Ectodermal cell (in vitro differentiated cells): ENCODE measurements at regions not wholly inside any gene's neighbourhood (a gene's known extent, or its start where the extent isn't known, plus 50 kb on each side); places are given as distances from the start of the nearest gene placed in this dataset.

Experiments
- H3K27ac ChIP-seq: 2 replicates; pipeline ENCODE4 v1.7.0; 2013; ENCODE audit warnings: mild to moderate bottlenecking, low read depth, low read length; ENCODE audit not compliant: insufficient read depth, poor library complexity, severe bottlenecking
- H3K27me3 ChIP-seq: 2 replicates; pipeline ENCODE4 v1.7.0; 2013; ENCODE audit warnings: mild to moderate bottlenecking, low read length; ENCODE audit not compliant: insufficient read depth, control insufficient read depth, poor library complexity, severe bottlenecking
- H3K36me3 ChIP-seq: one replicate; pipeline ENCODE4 v1.7.0; 2013; ENCODE audit warnings: low read length; ENCODE audit not compliant: control insufficient read depth, insufficient read depth
- H3K4me1 ChIP-seq: one replicate; pipeline ENCODE4 v1.7.0; 2013; ENCODE audit warnings: low read length; ENCODE audit not compliant: control insufficient read depth, insufficient read depth
- H3K4me3 ChIP-seq: 2 replicates; pipeline ENCODE4 v1.7.0; 2013; ENCODE audit warnings: low read depth, low read length, control low read depth; ENCODE audit not compliant: insufficient read depth
- H3K9me3 ChIP-seq: 2 replicates; pipeline ENCODE4 v1.7.0; 2013; ENCODE audit warnings: mild to moderate bottlenecking, low read length, moderate library complexity; ENCODE audit not compliant: control insufficient read depth
- WGBS, 2 experiments: methylation state at CpG; one replicate each; pipeline ENCODE4 v1.1.7; 2013; ENCODE audit warnings: missing lambda C conversion rate in 2 of 2; 5-methylcytosine and 5-hydroxymethylcytosine counted together

DNA sequence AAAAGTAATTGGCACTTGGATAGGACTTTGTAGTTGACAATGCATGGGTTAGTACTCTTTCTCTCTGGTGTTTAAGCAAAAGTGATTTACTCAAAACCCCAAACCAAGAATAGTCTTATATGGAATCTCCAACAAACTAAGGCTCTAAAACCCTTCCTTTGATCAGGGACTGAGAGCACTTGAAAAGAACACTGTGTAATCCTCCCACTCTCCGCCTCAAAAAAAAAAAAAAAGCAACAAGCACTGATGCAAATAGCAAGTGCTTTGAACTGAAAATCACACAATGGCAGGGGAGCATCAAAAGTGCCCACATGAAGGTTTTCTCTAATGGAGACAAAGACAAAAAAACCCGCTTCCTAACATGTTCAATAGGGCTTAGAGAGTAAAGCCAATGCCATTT lies 467.9 kb upstream of the AUTS2 start:
- no peaks in the 10 kb centered on the region for H3K36me3 ChIP-seq
- H3K4me3 ChIP-seq = no peak overlapping the region
- no peak overlapping the region for H3K27ac ChIP-seq
- WGBS, 2 experiments = 39 to 74% methylated on average over 2 of the region's 2 CpGs
- H3K27me3 ChIP-seq = peaks cover 8% of the 10 kb centered on the region
- no peaks in the 10 kb centered on the region for H3K9me3 ChIP-seq
- peaks cover 9% of the 10 kb centered on the region for H3K4me1 ChIP-seq

GRCh38 chr7:69134316-69134715 lies 464.0 kb upstream of the AUTS2 start:
- no peaks in the 10 kb centered on the region for H3K36me3 ChIP-seq
- 82 to 90% methylated on average over 2 of the region's 2 CpGs for whole genome bisulfite sequencing, 2 experiments
- no peak overlapping the region for H3K4me3 ChIP-seq
- H3K9me3 ChIP-seq = no peaks in the 10 kb centered on the region
- H3K4me1 ChIP-seq = peaks cover 9% of the 10 kb centered on the region
- H3K27ac ChIP-seq = no peak overlapping the region
- no peaks in the 10 kb centered on the region for H3K27me3 ChIP-seq

GRCh38 chr7:69147631-69148030 lies 450.6 kb upstream of the AUTS2 start:
- 97 to 98% methylated on average over 2 of the region's 2 CpGs for whole genome bisulfite sequencing, 2 experiments
- H3K4me3 ChIP-seq = no peak overlapping the region
- no peaks in the 10 kb centered on the region for H3K4me1 ChIP-seq
- no peak overlapping the region for H3K27ac ChIP-seq
- no peaks in the 10 kb centered on the region for H3K9me3 ChIP-seq
- no peaks in the 10 kb centered on the region for H3K27me3 ChIP-seq
- no peaks in the 10 kb centered on the region for H3K36me3 ChIP-seq

- Histone ChIP-seq H3K9me3 (no peaks in the 10 kb centered on the region), H3K27me3 (no peaks in the 10 kb centered on the region), H3K27ac (no peak overlapping the region), H3K4me1 (no peaks in the 10 kb centered on the region), H3K36me3 (no peaks in the 10 kb centered on the region), H3K4me3 (no peak overlapping the region)
- 93 to 94% methylated on average over 12 of the region's 12 CpGs for WGBS, 2 experiments
These were observed 448.2 kb upstream of the AUTS2 start for GRCh38 chr7:69149804-69150782.

- no peak overlapping the region for H3K27ac ChIP-seq
- H3K27me3 ChIP-seq = no peaks in the 10 kb centered on the region
- no peaks in the 10 kb centered on the region for H3K9me3 ChIP-seq
- no peak overlapping the region for H3K4me3 ChIP-seq
- H3K4me1 ChIP-seq = no peaks in the 10 kb centered on the region
- WGBS, 2 experiments = 100% methylated on average over 1 of the region's 1 CpG; no CpG with 5 or more reads in 1 of the 2 experiments
- H3K36me3 ChIP-seq = no peaks in the 10 kb centered on the region
These were observed 435.9 kb upstream of the AUTS2 start for GRCh38 chr7:69162326-69162725.

DNA sequence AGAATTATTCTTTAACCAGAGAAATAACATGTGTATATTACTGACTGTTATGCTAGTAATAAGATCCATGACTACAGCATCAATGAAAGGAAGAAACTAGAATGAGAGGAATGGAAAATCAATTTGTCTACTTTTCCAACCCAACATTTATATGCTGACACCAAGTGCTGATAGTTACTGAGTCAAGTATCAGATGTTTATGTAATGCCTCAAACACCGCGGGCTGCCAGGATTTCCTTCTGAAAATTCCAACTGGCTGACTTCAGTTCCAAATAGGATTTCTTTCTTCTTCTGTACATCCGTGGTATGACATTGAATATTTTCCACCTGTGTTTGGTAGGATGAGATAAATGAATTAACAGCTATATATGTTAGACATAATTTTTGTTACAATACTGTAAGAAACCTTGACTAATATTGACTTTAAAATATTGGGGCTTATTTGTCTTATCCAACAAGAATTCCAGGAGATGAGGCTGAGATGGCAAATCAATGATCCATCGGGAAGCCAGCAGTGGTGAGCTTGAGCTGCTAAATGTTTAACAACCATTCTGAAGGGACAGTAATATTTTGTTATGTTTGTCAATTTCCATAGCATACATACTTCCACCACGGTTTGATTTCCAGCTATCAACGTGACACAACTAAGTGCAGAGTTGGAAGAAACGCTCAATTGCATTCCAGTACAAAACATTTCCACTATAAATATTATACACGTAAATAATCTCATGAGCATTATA lies 435.2 kb upstream of the AUTS2 start:
- Histone ChIP-seq H3K9me3 (no peaks in the 10 kb centered on the region), H3K4me1 (no peaks in the 10 kb centered on the region), H3K27me3 (no peaks in the 10 kb centered on the region), H3K36me3 (no peaks in the 10 kb centered on the region), H3K4me3 (no peak overlapping the region), H3K27ac (no peak overlapping the region)
- 90 to 92% methylated on average over 6 of the region's 8 CpGs for WGBS, 2 experiments

GRCh38 chr7:69166979-69167516 lies 431.2 kb upstream of the AUTS2 start:
- Histone ChIP-seq H3K27ac (no peak overlapping the region), H3K36me3 (no peaks in the 10 kb centered on the region), H3K27me3 (no peaks in the 10 kb centered on the region), H3K4me3 (no peak overlapping the region), H3K9me3 (no peaks in the 10 kb centered on the region), H3K4me1 (no peaks in the 10 kb centered on the region)
- 84 to 86% methylated on average over 7 of the region's 7 CpGs for WGBS, 2 experiments

DNA sequence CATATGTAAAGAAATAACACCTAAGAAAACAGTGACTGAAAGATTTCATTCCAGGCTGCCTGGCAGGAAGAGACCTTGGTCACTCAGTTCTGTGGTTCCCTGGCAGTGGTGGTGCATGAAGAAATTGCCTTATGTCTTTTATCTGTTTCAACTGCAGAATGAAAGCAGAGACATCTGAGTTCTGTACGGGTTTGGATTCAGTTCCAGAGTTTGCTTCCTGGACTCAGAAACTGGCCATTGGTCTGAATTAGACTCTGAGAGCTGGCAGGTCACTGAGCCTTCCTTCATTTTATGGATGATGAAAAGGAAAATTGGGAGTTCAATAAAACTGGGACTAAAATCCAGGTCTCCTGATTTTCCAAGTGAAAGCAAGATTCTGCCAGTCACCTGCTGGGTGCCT lies 428.9 kb upstream of the AUTS2 start:
- Histone ChIP-seq H3K4me1 (no peaks in the 10 kb centered on the region), H3K9me3 (no peaks in the 10 kb centered on the region), H3K36me3 (no peaks in the 10 kb centered on the region), H3K4me3 (no peak overlapping the region), H3K27me3 (no peaks in the 10 kb centered on the region), H3K27ac (no peak overlapping the region)
- 89 to 91% methylated on average over 1 of the region's 1 CpG for WGBS, 2 experiments

- Histone ChIP-seq H3K4me3 (no peak overlapping the region), H3K9me3 (no peaks in the 10 kb centered on the region), H3K27me3 (no peaks in the 10 kb centered on the region), H3K4me1 (no peaks in the 10 kb centered on the region), H3K27ac (no peak overlapping the region), H3K36me3 (no peaks in the 10 kb centered on the region)
- WGBS, 2 experiments = 93% methylated on average over 10 of the region's 10 CpGs
These were observed 425.8 kb upstream of the AUTS2 start for GRCh38 chr7:69172357-69173077.
